ENCODE measurements at regions not wholly inside any gene's neighbourhood (a gene's known extent, or its start where the extent isn't known, plus 50 kb on each side); places are given as distances from the start of the nearest gene placed in this dataset.

DNA sequence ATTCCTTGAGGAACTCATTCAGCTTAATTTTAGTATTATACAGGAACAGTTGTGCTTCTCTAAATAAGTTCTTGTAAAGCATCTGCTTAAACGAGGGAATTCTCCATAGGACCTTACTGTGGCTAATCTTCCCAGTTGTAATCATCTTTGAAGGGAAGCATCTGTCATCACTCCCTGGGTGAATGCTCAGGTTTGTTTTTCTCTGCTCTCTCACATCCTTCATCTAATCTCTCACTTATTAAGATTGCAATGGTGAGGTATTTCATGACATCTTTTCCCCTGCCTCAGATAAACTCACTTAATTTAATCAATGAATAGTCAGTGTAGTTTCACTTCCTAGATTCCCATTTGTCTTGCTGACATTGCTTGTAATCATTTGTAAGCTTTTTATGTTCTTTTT lies 121.8 kb upstream of the ADAMTS3 start:
- H3K36me3 Mint-ChIP-seq (ENCODE audit: insufficient read depth in 1 of 3, low read depth in 3 of 3) = peaks cover 0 to 4% (median 2%) of the 10 kb centered on the region in 3 experiments; a peak in 2 of 7 replicates
- Histone ChIP-seq H3K9me3 (ENCODE audit: control insufficient read depth, low read depth, low read length) (no peaks in the 10 kb centered on the region), H3K23me2 (ENCODE audit: insufficient read length, low read depth, low read length, poor library complexity, severe bottlenecking) (no peaks in the 10 kb centered on the region), H3K79me2 (ENCODE audit: insufficient read depth, low read length) (no peaks in the 10 kb centered on the region), H3K4me2 (ENCODE audit: insufficient read depth, insufficient read length, low read length) (no peak overlapping the region), H4K91ac (ENCODE audit: insufficient read length, low read depth, low read length) (no peak overlapping the region), H3K18ac (ENCODE audit: insufficient read length, low read depth, low read length) (no peak overlapping the region), H4K20me1 (ENCODE audit: control insufficient read depth, insufficient read depth, insufficient read length) (no peaks in the 10 kb centered on the region), H4K8ac (replicated peaks; ENCODE audit: insufficient read length, low read depth, low read length) (no peak overlapping the region), H2BK20ac (ENCODE audit: low read depth, low read length, poor library complexity, severe bottlenecking) (no peak overlapping the region), H2AK5ac (ENCODE audit: insufficient read length, low read length) (no peak overlapping the region), H3K9ac (ENCODE audit: extremely low read depth, insufficient read length, low read length) (no peak overlapping the region), H2BK15ac (ENCODE audit: low read depth, low read length) (no peak overlapping the region), H2BK5ac (ENCODE audit: insufficient read length, low read length) (no peak overlapping the region), H4K5ac (ENCODE audit: insufficient read length, low read depth, low read length) (no peak overlapping the region), H2BK120ac (ENCODE audit: low read depth, low read length, poor library complexity, severe bottlenecking) (no peak overlapping the region), H3T11ph (ENCODE audit: low read length) (no peak overlapping the region), H3K79me1 (ENCODE audit: insufficient read depth, low read depth, low read length, poor library complexity, severe bottlenecking) (no peaks in the 10 kb centered on the region), H3K27me3 (ENCODE audit: insufficient read depth, low read length) (no peaks in the 10 kb centered on the region), H3K23ac (ENCODE audit: insufficient read length, low read depth, low read length) (no peak overlapping the region), H3K27ac (ENCODE audit: insufficient read length, low read depth, low read length) (no peak overlapping the region), H3K4ac (ENCODE audit: low read depth, low read length) (no peak overlapping the region), H3K14ac (ENCODE audit: insufficient read depth, low read length) (no peak overlapping the region), H3K56ac (ENCODE audit: insufficient read length, low read depth, low read length) (no peak overlapping the region), H2AFZ (ENCODE audit: low read length) (no peak overlapping the region), H3K4me1 (ENCODE audit: insufficient read depth, low read length) (no peaks in the 10 kb centered on the region), H2BK12ac (ENCODE audit: insufficient read length, low read depth, low read length) (no peak overlapping the region)
- H3K4me3 Mint-ChIP-seq = no peak overlapping the region
- DNase-seq = no peak
- no peak overlapping the region for H3K27ac Mint-ChIP-seq
- no peaks in the 10 kb centered on the region for H3K4me1 Mint-ChIP-seq
- peaks cover 9 to 10% of the 10 kb centered on the region in 2 experiments; a peak in 4 of 5 replicates for H3K9me3 Mint-ChIP-seq
- no peaks in the 10 kb centered on the region for H3K27me3 Mint-ChIP-seq (ENCODE audit: low read depth)
- no peak for TF ChIP-seq CTCF (conservative IDR thresholded peaks at IDR 0.05)
- no CpG with 5 or more reads among the region's 1 CpG for WGBS (ENCODE audit: extremely low coverage, insufficient read length, low lambda C conversion rate)

Measured in H9 (cell line).